DMS153 treated with DMSO at 0.1 percent for 48 hours (cell line): ENCODE measurements at regions not wholly inside any gene's neighbourhood (a gene's known extent, or its start where the extent isn't known, plus 50 kb on each side); places are given as distances from the start of the nearest gene placed in this dataset.

Experiments
- DNase-seq: peaks from one replicate; lab custom pipeline; 2025; ENCODE audit not compliant: unreplicated experiment; lab: John Stamatoyannopoulos, UW

DNA sequence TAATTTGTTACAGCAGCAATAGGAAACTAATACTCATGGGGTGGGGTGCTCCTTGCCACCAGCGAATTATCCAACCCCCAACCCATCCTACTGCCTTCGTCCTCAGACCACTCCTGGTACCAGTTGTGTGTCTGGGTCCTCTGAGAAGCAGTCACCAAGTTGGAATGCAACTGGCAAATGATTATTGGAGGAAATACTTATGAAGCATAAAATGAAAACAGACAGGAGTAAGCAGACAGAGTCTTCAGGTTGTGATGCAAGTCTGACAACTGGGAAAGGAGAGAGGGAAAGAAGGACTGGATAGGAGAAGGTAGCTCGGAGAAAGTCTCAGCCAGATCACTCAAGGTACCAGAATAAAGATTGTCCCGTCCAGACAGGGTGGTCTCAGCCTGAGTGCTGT, 181.1 kb upstream of the ARID2 start:
- no peak for DNase-seq

DNA sequence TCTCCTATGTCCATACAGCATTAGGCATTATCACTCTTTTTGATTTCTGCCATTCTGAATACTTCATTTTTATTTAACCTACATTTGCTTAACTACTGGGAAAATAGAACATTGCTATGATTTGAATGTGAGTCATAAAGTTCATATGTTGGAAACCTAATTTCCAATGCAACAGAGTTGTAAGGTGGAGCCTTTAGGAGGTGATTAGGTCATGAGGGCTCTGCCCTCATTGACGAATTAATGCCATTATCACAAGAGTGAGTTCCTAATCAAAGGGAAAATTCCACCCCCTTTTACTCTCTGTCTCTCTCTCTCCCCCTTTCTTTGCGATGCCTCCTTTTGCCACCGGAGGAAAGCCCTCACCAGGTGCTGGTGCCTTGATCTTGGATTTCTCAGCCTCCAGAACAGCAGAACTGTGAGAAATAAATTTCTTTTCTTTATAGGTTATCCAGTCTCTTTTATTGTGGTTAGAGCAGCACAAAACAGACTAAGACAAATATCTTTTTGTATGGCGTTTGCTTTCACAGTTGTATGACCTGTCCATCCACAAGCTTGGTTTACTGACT, 180.1 kb upstream of the ARID2 start:
- DNase-seq: no peak

DNA sequence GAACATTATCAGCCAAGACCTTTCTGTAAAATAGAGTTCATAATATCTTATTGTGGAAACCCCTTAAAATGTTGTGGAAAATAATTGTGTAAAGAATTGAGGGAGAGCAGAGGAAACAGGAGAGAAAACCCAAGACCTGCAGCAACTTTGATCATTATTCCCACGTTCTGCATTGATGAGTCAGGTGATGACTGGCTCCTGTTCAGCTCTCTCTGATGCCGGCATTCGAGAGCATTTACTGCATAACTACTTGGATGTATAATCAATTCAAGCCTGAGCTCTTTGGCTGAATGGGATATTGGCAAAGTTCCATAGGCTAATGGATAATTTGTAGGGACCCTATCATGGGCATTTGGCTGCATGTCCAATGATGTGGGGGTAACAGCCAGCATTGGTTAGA, 176.3 kb upstream of the ARID2 start:
- no peak for DNase-seq

DNA sequence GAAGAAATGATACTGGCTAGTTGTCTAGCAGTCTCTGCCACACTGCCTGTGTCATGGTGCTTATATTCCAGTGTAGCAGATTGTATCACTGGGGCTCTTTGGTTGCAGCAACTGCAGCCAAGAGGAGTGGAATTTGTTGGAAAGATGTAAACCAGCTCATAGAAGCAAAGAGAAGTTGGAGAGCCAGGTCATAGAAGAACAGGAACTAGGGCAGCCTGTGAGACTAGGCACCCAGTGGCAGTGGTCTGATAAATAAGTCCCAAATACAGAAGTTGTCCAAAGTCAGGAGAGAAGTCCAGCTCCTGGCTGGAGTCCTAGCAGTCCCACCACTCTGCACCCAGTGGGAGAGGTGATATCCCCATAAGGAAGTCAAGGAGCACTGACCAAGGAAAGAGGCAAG, 172.5 kb upstream of the ARID2 start:
- no peak for DNase-seq

DNA sequence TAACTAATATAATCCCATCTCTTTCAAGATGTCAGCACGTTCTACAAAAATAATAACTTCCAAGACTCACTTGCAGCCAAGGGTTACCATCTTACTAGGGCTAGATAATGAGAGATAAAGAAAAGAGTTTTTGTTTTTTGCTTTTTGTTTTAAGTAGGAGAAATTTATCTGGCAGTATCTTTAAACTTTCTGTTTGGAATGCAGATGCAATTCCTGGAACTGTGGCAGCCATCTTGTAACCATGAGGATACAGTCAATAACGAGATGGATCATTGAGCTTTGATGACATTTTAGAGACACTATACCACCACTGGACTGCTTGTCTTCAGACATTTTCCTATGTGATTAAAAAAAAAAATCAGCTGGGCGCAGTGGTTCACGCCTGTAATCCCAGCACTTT, 171.2 kb upstream of the ARID2 start:
- no peak for DNase-seq

DNA sequence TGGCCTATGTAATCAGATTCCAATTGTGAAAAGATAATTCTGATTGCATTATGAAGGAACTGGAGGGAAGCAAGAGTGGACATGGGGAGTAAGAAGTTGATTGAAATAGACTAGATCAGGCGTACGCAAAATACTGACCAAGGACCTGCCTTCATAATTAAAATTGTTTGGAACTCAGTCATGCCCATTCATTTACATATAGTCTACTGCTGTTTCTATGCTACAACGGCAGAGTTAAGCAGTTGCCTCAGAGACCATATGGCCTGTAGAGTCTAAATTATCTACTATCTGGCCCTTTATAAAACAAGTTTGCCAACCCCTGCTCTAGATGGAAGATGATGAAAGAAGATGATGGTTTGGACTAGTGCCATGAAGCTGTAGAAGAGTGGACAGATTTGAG, 170.0 kb upstream of the ARID2 start:
- DNase-seq: no peak

DNA sequence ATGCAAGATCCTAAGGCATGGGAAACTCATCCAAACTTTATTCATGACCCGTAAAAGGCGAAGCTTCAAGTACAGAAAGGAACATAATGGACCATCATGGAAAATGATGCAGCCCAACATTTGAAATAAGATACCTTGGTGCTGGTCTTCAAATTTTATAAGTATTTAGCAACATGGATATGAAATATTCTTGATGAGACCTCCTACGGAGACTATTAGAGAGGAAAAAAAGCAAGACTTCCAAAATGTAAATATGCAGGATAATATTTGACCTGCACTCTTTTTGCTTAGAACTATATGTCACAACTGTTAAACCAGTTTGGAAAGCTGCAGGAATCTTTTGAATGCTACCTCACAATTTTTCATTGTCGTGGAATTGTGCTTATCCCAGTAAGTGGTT, 168.8 kb upstream of the ARID2 start:
- no peak for DNase-seq

DNA sequence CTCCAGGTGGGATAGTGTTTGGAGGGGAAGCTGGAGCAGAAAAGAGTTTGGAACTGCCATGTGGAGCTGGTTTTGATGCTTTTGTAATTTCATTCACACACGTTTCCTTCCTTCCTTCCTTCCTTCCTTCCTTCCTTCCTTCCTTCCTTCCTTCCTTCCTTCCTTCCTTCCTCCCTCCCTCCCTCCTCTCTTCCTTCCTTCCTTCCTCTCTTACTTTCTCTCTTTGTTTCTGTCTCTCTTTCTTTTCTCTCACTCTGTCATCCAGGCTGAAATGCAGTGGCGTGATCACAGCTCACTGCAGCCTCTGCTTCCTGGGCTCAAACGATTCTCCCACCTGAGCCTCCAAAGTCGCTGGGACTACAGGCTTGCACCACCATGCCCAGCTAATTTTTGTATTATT, 168.0 kb upstream of the ARID2 start:
- no peak for DNase-seq

DNA sequence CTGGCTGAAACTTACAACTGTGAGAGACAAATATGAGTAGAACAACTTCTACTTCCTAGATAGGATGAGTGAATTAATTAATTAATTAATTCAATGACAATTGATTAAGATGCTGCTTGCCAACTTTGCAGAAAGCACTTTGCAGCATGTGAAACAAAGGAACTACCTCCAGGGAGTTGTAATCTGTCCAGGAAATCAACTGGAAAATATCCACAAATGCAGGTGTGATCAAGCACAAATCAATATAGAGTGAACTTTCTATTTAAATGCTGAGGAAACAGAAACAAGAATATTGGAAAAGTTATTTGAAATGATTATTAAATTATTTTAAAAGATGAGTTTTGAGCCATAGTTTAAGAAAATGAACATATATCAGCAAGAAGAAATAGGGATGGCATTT, 163.9 kb upstream of the ARID2 start:
- DNase-seq: no peak

DNA sequence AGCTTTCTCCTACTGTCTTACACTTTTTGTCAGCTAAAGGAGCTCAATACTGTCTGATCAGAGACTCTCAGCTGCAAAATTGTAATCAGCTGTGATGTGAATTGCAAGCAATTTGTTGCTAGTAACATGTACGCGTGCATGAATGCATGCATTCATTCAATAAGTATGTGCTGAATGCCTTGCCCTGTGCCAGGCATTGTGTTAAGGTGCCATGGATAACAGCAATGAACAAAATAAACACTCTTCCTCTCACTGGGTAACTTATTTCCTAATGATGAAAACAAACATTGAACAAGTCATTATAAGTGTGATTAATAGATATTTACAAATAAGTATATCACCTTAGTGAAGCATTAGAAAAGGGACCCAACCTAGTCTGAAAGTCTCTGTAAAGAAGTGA, 163.2 kb upstream of the ARID2 start:
- no peak for DNase-seq

DNA sequence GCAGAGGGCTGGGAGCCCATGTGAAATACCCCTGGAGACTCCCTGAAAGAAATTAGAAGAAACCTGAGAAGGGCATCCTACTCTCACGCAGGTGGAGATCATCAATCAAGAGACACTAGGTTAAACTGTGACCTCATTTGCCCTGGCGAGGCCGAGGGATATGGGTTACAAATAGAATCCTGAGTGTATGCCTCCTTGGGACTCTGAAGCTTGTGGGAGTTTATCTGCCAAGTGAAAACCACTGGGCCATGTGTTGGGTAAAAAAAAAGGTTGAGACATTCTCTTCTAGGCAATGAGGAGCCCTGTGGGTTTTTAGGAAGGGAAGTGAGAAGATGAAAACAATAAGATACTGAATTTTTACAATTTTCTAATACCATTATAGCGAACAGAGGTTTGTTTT, 160.7 kb upstream of the ARID2 start:
- no peak for DNase-seq

DNA sequence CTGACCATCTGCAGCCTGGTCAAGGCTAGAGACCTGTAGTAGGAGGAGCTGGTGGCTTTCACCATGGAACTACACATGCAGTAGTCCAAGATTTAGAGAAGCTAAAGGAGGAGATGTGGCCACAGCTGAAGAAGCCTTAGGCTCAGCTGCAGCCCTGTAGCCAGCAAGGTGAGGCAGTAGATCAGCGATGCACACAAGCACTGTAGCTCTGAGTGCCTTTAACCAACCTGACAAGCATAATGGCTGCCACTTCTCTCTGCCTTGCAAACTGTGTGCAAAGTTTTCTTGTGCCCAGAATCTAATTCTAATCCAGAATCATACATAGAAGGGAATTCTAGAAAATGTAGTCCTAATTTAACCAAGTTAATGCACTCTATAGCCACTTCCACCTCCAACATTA, 159.0 kb upstream of the ARID2 start:
- DNase-seq: no peak

DNA sequence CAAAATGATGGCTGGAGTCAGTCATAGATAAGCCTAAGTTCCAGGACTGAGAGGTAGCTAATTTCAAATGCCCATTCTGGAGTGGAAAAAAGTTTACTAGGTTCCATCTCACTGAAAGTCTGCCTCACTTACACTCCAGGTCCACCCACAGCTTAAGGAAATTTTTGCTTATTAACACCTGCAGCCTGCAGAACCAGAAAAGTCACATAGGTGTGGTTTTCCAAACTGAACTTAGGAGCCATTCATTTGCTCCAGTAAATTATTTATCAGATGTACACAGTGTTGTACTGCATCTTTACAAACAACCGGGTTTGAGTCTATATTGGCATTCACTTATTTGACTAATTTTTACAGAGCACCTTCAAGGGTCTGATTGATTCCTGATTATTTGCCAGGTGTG, 157.4 kb upstream of the ARID2 start:
- no peak for DNase-seq

DNA sequence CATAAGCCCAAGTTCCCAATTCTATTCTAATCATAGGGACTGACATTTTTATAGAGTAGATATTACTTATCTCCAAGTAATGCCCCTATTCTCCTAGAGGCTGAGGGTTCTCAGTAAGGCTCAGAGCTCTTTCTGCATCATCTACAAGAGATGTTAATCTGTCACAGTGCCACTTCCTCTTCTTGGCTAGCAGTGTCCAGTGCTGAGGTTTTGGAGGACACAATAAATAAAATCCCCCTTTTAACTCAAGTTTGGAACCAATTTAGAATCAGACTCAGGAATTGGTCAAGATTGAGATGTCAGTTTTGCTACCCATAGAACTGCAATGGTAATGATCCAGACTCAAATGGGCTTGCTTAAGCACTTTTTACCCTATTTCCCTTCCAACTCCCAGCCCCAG, 154.1 kb upstream of the ARID2 start:
- no peak for DNase-seq

DNA sequence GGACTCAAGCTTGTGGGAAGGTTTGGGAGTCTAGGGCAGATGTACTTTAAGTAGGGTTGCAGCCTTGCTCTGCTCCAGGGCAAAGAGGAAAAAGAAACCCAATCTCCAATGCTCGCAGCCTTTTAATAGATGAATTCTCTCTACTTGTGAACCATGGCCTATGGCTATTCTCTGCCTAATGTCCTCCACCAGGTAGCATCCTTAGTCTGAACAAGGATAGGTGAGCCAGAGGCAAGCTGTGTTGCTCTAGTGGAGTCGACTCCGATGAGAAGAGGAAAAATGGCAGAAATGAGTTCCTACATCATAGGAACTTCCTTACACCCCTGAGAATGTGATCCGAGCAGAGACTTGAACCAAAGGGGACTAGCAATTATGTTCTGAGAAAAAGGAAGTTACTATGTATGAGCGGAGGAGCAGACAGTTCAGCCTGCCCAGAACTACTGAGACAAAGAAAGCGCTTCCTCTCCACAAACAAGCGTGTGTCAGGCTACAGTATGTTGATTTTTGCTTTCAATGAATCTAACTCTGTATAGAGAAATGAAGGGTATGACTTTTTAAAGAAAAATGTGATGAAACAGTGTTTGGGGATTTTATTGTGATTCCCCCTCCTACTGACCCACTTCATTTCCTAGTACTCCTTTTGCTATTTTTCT, 153.6 kb upstream of the ARID2 start:
- no peak for DNase-seq

DNA sequence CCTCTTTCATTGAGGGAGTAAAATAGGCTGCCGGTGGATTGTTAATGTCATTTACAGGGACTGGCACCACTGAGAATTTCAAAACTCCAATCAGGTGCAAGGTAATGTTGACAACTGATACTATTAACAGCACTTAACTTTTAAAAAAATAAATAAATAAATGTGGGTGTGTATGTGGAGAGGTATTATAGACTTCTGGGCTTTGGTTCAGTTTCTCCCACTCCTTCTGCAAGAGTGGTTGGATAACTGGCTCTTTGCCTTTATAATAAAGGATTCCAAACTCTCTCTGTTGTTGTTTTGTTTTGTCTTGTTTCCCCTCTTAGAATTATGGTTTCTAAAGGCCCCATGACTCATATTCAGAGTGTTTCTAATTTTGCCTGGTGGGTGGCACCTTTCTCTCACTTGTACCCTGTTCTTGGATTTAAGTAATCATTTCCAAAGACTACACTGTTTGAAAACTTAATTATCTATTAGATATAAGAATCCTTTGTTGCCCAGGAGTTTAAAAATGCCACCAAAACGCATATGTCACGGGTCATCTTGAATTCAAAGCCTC, 151.6 kb upstream of the ARID2 start:
- no peak for DNase-seq

DNA sequence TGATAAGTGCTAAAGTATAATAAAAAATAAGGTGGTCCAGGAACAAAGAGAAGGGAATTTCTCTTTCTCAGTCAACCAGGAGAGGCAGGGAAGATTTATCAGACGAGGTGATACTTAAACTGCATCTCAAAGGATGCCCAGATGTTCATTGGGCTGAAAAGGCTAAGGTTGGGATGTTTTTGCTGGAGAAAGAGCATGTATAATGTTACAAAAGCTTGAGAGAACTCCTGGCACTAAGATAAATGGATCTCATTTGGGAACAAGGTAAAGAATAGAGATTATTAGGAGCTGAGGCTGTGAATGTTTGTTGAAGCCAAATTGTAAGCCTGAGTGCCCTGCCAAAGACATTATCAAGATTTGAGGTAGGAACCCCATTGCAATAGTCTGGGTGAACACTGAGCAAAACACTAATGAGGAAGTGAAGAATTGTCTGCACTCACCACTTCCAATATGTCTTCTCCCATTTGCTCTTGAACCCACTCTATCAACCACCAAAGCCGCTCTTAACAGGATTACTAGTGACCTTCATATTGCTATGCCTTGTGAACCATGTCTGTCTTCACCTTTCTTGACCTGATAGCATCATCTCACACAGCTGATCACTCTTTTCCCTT, 149.0 kb upstream of the ARID2 start:
- DNase-seq: no peak

DNA sequence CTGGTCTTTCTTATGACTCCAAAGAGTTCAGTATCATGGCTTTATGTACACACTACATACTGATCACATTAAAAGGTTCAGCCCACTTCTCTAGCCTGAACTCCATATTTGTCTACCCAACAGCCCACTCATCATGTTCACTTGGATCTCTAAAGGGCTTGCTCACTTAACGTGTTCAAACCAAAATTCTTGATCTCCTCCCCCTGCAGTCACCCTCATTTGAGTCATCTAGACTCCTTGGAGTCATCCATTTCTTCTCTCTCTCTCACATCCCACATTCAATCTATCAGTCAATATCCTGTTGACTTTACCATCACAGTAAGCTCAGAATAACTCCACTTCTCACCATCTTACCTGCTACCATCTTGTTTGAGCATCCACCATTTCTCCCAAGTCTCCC, 148.4 kb upstream of the ARID2 start:
- DNase-seq: no peak

DNA sequence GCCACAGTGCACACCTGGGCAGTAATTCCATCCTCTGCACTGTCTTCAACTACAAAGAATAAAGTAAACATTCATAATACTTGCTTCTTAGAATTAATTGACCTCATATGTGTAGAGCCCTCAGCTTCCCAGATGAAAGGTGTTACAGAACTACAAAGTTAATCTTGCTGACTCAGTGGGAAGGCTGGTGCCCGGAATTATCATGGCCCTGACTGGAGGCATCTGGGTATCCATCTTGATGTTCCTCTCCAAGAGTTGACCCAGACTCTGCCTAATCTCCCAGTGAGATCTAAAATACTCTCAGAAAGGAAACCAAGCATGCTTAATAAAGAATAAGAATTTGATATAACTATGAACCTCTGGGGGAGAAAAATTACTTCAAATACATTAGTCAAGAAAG, 147.0 kb upstream of the ARID2 start:
- no peak for DNase-seq

DNA sequence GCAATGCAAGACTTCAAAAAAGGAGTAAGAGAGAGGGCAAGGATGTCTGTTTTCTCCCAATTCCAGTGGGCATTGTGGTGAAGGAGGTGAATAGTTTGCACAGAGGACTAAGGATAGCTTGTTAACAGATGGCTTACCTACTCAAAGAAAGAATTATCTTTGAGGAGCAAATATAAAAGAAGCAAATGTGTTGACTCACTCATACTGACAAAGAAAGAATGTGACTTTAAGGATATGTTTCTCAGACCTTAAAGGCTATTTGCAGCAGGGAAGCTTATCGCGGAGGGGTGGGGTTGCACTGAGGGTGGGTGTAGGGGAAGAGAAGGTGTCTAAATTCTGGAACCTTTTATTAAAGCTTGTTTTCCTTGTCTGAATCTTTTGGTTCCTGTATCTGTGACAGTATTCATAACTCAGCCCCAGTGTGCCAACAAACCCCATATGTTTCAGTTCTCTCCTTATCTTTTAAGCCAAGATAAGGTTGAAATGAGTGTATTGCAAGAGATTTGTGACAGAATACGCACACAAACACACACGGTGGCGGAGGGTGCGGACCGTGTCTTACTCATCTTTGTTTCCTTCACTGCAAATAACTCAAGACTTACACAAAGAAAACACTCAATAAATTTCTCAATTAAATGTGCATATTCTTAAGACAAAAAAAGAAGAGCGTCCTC, 146.4 kb upstream of the ARID2 start:
- DNase-seq: no peak

DNA sequence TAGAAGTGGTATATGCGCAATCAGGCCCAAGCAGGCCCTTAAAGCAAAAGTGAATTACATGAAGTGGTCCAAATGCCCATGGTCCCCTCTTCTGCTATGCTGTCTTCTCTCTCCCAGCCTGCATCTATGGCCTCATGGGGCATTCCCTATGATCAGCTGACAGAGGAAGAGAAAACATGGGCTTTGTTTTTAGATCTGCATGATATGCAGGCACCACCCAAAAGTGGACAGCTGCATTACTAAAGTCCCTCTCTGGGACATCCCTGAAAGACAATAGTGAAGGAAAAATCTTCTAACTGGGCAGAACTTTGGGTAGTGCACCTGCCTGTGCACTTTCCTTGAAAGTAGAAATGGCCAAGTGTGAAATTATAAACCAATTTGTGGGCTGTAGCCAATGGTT, 145.2 kb upstream of the ARID2 start:
- DNase-seq: no peak

DNA sequence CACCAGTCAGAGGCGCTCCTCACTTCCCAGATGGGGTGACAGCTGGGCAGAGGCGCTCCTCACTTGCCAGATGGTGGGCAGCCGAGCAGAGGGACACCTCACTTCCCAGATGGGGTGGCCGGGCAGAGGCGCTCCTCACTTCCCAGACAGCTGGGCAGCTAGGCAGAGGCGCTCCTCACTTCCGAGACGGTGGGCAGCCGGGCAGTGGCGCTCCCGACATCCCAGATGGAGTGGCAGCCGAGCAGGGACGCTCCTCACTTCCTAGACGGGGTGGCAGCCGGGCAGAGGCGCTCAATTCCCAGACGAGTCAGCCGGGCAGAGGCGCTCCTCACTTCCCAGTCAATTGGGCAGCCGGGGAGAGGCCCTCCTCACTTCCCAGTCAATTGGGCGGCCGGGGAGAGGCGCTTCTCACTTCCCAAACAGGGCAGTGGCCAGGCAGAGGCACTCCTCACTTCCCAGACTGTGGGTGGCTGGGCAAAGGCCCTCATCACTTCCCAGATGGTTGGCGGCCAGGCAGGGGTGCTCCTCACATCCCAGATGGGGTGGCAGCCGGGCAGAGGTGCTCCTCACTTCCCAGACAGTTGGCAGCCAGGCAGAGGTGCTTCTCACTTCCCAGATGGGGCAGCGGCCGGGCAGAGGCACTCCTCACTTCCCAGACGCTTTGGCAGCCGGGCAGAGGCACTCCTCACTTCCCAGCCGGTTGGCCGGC, 143.8 kb upstream of the ARID2 start:
- no peak for DNase-seq
